Kidney (tissue), 13 donors: ENCODE measurements at regions not wholly inside any gene's neighbourhood (a gene's known extent, or its start where the extent isn't known, plus 50 kb on each side); places are given as distances from the start of the nearest gene placed in this dataset.

Experiments
- DNase-seq, 5 donors: peaks; one replicate each; pipeline ENCODE4 v3.0.0-alpha.2; 2013 to 2020
- FAIRE-seq: peaks from 2 replicates; lab custom pipeline; 2012; peaks lifted over from hg19 to GRCh38; lab: Jason Lieb, UNC
- H3K27ac ChIP-seq, 2 donors: one replicate each; pipeline ENCODE4 v1.7.0; 2013; ENCODE audit warnings: low read depth in 2 of 2, low read length in 2 of 2, inconsistent platforms in 1 of 2
- H3K27me3 ChIP-seq: one replicate; pipeline ENCODE4 v1.7.1; 2013; ENCODE audit warnings: low read length, inconsistent platforms; ENCODE audit not compliant: control insufficient read depth, insufficient read depth
- H3K36me3 ChIP-seq, 3 donors: one replicate each; pipeline versions ENCODE4 v1.7.0 to v1.7.1; 2013; ENCODE audit warnings: low read length in 3 of 3, control low read depth in 1 of 3, inconsistent platforms in 1 of 3; ENCODE audit not compliant: insufficient read depth in 3 of 3, control insufficient read depth in 2 of 3
- H3K4me1 ChIP-seq, 3 donors: one replicate each; pipeline versions ENCODE4 v1.7.0 to v1.7.1; 2013; ENCODE audit warnings: low read length in 3 of 3, inconsistent platforms in 1 of 3, low read depth in 1 of 3; ENCODE audit not compliant: control insufficient read depth in 2 of 3, insufficient read depth in 2 of 3
- H3K4me3 ChIP-seq, 3 donors: one replicate each; pipeline versions ENCODE4 v1.7.0 to v1.8.1; 2013; ENCODE audit warnings: low read length in 3 of 3, control low read depth in 1 of 3, inconsistent platforms in 1 of 3
- H3K9ac ChIP-seq, 3 donors: one replicate each; pipeline versions ENCODE4 v1.7.0 to v1.7.1; 2013; ENCODE audit warnings: low read length in 3 of 3, control low read depth in 1 of 3, inconsistent platforms in 1 of 3
- H3K9me3 ChIP-seq, 3 donors: one replicate each; pipeline versions ENCODE4 v1.7.0 to v1.7.1; 2013; ENCODE audit warnings: low read length in 3 of 3, control low read depth in 1 of 3, inconsistent platforms in 1 of 3; ENCODE audit not compliant: control insufficient read depth in 2 of 3, insufficient read depth in 1 of 3
- CTCF ChIP-seq: IDR thresholded peaks from 3 replicates; pipeline ENCODE4 v1.5.1; 2012; ENCODE audit warnings: mild to moderate bottlenecking, moderate library complexity, borderline replicate concordance; ENCODE audit not compliant: insufficient read depth; ENCODE audit errors: extremely low read depth
- intact Hi-C: fragments of 100-400 bp; cut with DNase I; formaldehyde crosslinking; loops from one replicate; pipeline ENCODE4 v1.11.1; 2022
- donor health status: control.
- donor health status: control.
- donor health status: control.
- donor health status: control.
- donor health status: control.
- donor health status: DM: yes; HTN: yes; CAD: no.
- donor health status: Normal renal cell carcinoma (clear cell type).

- TF ChIP-seq CTCF, result no peak
Observed at GRCh38 chr1:48127735-48128685, 94.5 kb upstream of the SLC5A9 start.

GRCh38 chr1:48123647-48124046 is 98.9 kb upstream of the SLC5A9 start:
- Histone ChIP-seq H3K27me3 (no peaks in the 10 kb centered on the region), H3K36me3 (no peaks in the 10 kb centered on the region), H3K9ac (no peak overlapping the region), H3K4me3 (no peak overlapping the region), H3K27ac (no peak overlapping the region), H3K4me1 (no peaks in the 10 kb centered on the region), H3K9me3 (no peaks in the 10 kb centered on the region)
- no peak for TF ChIP-seq CTCF
- intact Hi-C loops, result no loop called here
- DNase-seq (no peak), FAIRE-seq (no peak)

More at GRCh38 chr1:48127735-48128685, 94.5 kb upstream of the SLC5A9 start:
- Histone ChIP-seq H3K27me3 (no peaks in the 10 kb centered on the region), H3K9me3 (no peaks in the 10 kb centered on the region), H3K9ac (no peak overlapping the region), H3K4me1 (no peaks in the 10 kb centered on the region), H3K4me3 (no peak overlapping the region), H3K36me3 (no peaks in the 10 kb centered on the region), H3K27ac (no peak overlapping the region)
- DNase-seq (no peak), FAIRE-seq (no peak)
- intact Hi-C loops, result no loop called here

- no peaks in the 10 kb centered on the region for H3K4me1 ChIP-seq
- H3K9me3 ChIP-seq, result no peaks in the 10 kb centered on the region
- H3K27ac ChIP-seq, result no peak overlapping the region
- FAIRE-seq (no peak), DNase-seq (no peak)
- intact Hi-C loops, result no loop called here
- H3K9ac ChIP-seq, result no peak overlapping the region
- TF ChIP-seq CTCF, result no peak
- no peak overlapping the region for H3K4me3 ChIP-seq
- H3K36me3 ChIP-seq, result no peaks in the 10 kb centered on the region
- H3K27me3 ChIP-seq, result no peaks in the 10 kb centered on the region
Observed at GRCh38 chr1:48121955-48122354, 100.6 kb upstream of the SLC5A9 start.
